GM21528 (cell line): ENCODE measurements at regions not wholly inside any gene's neighbourhood (a gene's known extent, or its start where the extent isn't known, plus 50 kb on each side); places are given as distances from the start of the nearest gene placed in this dataset.
A peak's percentile ranks its signal among the peaks of the same experiment; 100 is the strongest.
"Not testable (repeated sequence)": the region's sequence is repeated elsewhere in the genome, so short reads cannot be mapped to it uniquely, and the experiment has no call there.

Experiments
- ATAC-seq: cut with Tn5 transposase; IDR thresholded peaks from one replicate; pipeline ENCODE4 v1.9.1; 2021; ENCODE audit warnings: mild to moderate bottlenecking, moderate library complexity; ENCODE audit not compliant: unreplicated experiment, low FRiP score

DNA sequence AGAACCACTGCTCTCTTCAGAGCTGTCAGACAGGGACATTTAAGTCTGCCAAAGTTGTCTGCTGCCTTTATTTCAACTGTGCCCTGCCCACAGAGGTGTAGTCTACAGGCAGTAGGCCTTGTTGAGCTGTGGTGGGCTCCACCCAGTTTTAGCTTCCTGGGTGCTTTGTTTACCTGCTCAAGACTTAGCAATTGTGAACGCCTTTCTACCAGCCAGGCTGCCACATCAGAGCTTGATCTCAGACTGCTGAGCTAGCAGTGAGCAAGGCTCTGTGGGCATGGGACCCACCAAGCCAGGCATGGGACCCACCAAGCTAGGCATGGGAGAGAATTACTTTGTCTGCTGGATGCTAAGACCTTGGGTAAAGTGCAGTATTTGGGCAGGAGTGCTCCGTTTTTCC, 351.8 kb downstream of the CDY1 start:
- ATAC-seq, result not testable (repeated sequence)

DNA sequence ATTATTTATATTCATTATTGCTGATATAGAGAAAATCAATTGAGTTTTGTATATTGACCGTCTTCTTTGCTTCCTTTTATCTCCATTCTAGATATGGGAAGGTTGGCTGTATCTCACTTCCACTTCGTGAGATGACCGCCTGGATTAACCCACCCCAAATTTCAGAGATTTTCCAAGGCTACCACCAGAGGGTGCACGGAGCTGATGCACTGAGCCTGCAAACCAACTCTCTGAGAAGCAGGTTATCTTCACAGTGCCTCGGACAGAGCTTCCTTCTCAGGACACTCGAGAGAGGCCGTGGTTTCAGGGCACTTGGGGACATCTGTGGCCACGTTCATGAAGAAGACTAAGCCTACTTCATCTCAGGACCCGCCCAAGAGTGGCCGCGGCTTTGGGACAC, 365.8 kb downstream of the CDY1 start:
- not testable (repeated sequence) for ATAC-seq

DNA sequence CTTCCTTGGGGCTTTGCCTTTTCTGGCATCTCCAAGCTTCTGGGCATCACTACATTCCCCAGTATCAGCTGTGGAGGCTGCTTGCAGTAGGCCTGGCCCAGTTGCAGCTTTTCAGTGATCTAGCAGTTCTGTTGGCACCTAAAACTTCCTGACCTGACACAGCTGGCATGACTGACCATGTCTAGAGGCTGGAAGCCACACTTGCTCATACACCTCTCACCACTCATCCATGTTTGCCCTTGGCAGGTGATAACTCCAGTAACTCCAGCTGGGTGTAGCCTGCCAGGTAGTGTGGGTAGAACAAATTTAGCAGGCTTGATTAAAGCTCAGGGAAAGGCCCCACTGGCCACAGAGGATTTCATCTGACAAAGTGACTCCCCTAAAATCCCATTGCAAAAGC, 377.9 kb downstream of the CDY1 start:
- ATAC-seq, result not testable (repeated sequence)

DNA sequence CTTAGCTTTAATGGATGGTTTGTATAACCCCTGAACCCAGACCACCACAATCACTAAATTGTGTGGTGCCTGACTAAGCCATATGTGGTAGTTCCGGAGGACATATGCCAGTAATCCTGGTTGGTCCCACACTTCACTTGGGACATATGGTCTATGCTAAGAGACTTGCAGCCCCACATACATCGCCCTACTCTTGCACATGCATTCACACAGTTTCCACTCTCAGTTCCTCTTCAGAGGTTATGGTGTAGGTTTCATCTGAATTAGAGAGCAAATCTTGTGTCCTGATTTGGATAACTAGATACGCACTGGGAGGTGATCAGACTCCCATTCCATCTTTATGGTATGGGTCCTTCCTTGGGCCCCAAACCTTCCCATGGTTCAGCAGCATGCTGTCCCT, 425.4 kb downstream of the CDY1 start:
- ATAC-seq, result not testable (repeated sequence)

DNA sequence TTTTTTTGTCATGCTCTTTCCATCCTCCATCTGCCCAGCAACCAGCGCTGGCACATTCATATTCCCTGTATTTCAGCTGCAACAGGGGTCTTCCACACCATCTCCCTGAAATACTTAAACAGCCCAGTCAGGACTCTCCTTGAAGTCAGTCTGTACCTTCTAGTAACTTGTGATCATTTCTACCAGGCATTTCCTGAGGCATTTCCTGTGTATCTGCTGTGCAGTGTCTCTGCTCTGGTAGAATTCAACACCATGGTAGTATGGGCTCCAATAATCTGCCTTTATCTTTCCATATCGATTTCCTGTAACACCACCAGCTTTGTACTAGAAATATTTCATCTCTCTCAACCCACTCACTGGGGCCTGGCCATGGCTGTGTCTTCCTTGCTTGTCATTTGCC, 436.0 kb downstream of the CDY1 start:
- ATAC-seq, result not testable (repeated sequence)

DNA sequence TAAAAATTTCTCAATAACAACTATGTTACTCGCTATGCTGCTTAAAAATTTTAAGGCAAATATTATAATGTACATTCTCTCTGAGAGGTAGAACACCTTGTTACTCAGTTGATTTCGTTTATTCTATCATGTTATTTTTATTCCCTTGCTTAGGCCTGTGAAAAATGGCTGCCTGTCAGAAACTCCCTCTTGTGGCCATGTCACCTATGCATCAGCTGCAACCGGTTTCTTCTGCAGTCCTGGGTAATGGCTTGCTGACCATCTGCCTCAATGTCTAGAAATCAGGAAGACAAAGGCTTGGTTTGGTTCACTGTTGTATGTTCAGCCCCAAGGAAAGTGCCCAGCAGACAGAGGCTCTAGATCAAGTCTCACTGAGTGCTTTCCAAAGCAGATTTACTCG, 437.3 kb downstream of the CDY1 start:
- ATAC-seq, result not testable (repeated sequence)

DNA sequence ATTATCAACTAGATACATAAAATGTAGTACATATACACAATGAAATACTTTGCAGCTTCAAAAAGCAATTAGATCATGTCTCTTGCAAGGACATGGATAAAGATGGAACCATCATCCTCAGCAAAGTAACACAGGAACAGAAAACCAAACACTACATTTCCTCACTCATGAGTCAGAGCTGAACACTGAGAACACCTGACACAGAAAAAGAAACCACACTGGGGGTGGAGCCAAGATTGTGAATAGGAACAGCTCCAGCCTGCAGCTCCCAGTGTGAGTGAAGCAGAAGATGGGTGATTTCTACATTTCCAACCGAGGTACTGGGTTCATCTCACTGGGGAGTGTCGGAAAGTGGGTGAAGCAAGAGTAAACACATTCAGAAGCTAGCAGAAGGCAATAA, 451.2 kb downstream of the CDY1 start:
- ATAC-seq, result peak; percentile 79

DNA sequence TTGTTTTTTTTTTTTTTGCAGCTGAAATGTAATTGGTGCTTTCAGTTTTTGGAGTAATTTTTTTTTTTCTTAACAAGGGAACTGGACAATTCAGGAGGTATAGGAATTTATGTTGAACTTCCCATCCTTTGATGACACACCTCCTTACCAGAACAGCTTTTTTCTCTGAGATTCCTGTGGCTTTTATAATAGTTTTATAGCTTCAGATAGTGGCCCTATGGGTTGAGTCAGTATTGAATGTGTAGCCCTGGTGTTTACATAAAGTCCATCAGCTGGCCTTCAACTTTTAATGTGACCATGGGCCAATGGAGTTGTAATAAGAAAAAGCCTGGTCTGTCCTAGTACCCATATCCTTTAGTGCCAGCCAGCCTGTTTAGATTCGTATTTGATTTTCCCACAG, 457.5 kb downstream of the CDY1 start:
- not testable (repeated sequence) for ATAC-seq

DNA sequence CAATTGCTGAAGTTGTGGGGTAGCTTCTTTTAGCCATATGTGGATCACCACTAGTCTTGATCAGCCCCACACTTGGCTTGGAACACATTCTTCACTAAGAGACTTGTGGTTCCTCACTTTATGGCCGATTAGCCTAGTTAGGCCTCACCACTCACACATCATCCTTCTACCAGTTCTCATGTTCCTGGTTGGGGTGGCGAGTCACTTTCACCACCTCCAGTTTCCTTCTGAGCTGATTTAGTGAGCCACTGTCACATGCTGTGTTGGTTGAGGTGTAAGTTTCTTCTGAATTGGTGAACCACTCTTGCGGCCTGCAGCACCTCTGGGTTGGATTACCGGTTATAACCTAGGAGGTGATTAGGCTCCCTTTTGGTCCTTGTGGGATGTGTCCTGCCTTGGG, 459.3 kb downstream of the CDY1 start:
- ATAC-seq, result not testable (repeated sequence)

DNA sequence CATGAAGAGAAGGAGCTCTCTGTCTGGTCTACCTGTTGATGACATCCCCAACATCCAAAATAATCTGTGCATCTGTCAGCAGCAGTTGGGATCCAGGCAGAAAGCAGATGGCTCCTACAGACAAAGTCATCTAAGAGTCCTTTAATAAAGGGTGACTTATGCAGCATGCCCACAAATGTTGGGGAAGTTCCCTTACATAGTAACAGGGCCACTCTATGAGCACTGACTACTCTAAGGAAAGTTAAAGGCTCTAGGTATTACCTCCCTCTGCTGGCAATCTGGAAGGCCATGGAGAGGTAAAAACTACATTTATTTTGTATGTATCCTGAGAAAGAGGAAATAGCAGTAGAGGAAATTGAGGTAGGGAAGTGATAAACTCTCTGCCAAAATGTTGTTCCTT, 465.2 kb downstream of the CDY1 start:
- ATAC-seq, result not testable (repeated sequence)
